ENCODE measurements at regions not wholly inside any gene's neighbourhood (a gene's known extent, or its start where the extent isn't known, plus 50 kb on each side); places are given as distances from the start of the nearest gene placed in this dataset.
A peak's percentile ranks its signal among the peaks of the same experiment; 100 is the strongest.

DNA sequence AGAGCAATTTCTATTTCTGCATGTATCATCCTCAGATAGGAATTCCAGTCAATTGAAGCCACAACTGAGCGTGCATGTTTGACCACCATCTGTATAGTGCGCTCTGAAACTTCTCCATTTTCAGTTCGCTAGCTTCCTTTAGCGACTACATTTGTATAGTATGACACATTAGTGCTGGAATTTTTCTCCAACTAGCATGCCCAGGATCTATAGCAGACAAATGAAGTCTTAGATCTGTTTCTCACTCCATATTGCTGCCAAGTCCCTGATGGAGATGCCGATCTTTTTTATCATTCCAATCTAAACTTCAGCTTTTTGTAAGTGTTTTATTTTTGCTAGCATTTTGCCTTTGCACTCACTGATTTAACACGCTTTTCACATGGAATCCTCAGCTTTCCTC lies 774.8 kb upstream of the TENM3 start:
- DNase-seq (ENCODE audit: low read depth): no peak
- no peak for TF ChIP-seq CTCF (IDR thresholded peaks at IDR 0.05; ENCODE audit: control insufficient read depth, insufficient read depth, low read depth, low read length, missing control alignments)
- no peak overlapping the region for H3K4me3 ChIP-seq (ENCODE audit: control insufficient read depth, low read depth, low read length)

DNA sequence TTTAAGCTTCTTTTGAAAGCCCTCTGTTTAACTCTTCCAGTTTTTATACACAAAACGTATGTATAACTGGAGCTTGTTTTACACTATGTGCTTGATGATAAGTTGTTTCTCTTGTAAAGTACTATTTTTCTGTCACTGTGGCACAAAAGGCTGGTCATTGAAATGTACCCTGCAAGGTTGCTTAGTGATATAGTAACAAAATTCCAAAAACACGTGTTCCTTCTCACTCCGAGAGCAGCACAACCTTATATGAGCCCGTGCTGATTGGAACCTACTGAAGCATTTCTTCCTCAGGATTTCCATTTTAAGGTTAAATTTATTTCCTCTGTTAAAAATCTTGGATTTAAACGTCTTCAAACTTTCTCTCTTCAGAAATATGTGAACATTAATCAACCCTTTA lies 772.9 kb upstream of the TENM3 start:
- TF ChIP-seq CTCF (IDR thresholded peaks at IDR 0.05; ENCODE audit: control insufficient read depth, insufficient read depth, low read depth, low read length, missing control alignments): no peak
- DNase-seq (ENCODE audit: low read depth): no peak
- H3K4me3 ChIP-seq (ENCODE audit: control insufficient read depth, low read depth, low read length): no peak overlapping the region

DNA sequence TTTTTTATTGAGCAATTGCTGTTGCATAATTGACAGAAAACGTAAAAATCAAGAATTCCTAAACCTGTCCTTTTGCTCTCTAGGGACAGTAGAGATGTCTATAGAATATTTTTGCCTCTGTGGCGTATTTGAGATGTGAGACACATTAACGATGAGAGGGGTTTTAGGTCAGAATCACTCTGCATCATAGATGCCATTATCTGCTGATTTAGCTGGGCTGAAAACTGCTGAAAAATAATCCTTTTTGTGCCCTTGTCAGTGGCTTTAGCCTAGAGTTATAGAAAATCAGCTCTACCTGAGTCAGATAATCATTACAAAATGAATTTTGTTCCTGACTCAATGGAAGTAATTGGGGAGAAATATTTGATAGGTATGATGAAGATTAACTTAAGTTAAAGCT lies 767.8 kb upstream of the TENM3 start:
- no peak overlapping the region for H3K4me3 ChIP-seq (ENCODE audit: control insufficient read depth, low read depth, low read length)
- no peak for TF ChIP-seq CTCF (IDR thresholded peaks at IDR 0.05; ENCODE audit: control insufficient read depth, insufficient read depth, low read depth, low read length, missing control alignments)
- no peak for DNase-seq (ENCODE audit: low read depth)

GRCh38 chr4:181475781-181476507 lies 767.3 kb upstream of the TENM3 start:
- no peak overlapping the region for H3K4me3 ChIP-seq (ENCODE audit: control insufficient read depth, low read depth, low read length)
- no peak for TF ChIP-seq CTCF (IDR thresholded peaks at IDR 0.05; ENCODE audit: control insufficient read depth, insufficient read depth, low read depth, low read length, missing control alignments)
- DNase-seq (ENCODE audit: low read depth): no peak

DNA sequence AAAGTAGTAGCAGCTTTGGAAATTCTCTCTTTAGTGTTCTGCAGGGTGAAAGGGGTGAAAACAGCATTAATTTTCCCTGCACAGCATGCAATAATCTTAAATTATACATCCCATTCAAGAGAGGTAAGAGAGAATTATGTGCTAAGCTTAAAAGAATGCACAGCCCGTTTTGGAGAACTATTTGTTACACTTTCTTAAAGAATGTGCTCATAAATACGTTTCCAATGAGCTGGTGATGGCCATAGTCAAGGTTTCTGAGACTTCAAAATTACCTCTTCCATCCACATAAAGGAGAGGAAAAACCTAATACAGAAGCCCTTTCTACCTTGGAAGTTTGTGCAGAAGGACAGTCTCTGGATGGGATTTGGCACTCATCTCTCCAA lies 766.7 kb upstream of the TENM3 start:
- peak; percentile 5 for DNase-seq (ENCODE audit: low read depth)
- no peak for TF ChIP-seq CTCF (IDR thresholded peaks at IDR 0.05; ENCODE audit: control insufficient read depth, insufficient read depth, low read depth, low read length, missing control alignments)
- H3K4me3 ChIP-seq (ENCODE audit: control insufficient read depth, low read depth, low read length): no peak overlapping the region

GRCh38 chr4:181477591-181477990 lies 765.6 kb upstream of the TENM3 start:
- no peak for DNase-seq (ENCODE audit: low read depth)
- no peak overlapping the region for H3K4me3 ChIP-seq (ENCODE audit: control insufficient read depth, low read depth, low read length)
- TF ChIP-seq CTCF (IDR thresholded peaks at IDR 0.05; ENCODE audit: control insufficient read depth, insufficient read depth, low read depth, low read length, missing control alignments): no peak

Data from AG09309 (cell line).